Ascending aorta (tissue), 2 donors: ENCODE measurements at regions not wholly inside any gene's neighbourhood (a gene's known extent, or its start where the extent isn't known, plus 50 kb on each side); places are given as distances from the start of the nearest gene placed in this dataset.
"Not testable (repeated sequence)": the region's sequence is repeated elsewhere in the genome, so short reads cannot be mapped to it uniquely, and the experiment has no call there.

Source experiments
- DNase-seq, 2 donors: peaks; one replicate each; pipeline ENCODE4 v3.0.0-alpha.2; 2019; ENCODE audit warnings: low spot score in 2 of 2
- H3K27ac ChIP-seq, 2 donors: fragments of 200-600 bp; sonication (generic); one replicate each; pipeline ENCODE4 v1.5.1; 2016 to 2017; ENCODE audit warnings: mild to moderate bottlenecking in 1 of 2
- H3K27me3 ChIP-seq: fragments of 200-600 bp; sonication (generic); one replicate; pipeline ENCODE4 v1.5.1; 2017
- H3K36me3 ChIP-seq, 2 donors: fragments of 200-600 bp; sonication (generic); one replicate each; pipeline ENCODE4 v1.5.1; 2016
- H3K4me1 ChIP-seq, 2 donors: fragments of 200-600 bp; sonication (generic); one replicate each; pipeline ENCODE4 v1.5.1; 2016 to 2017; ENCODE audit warnings: mild to moderate bottlenecking in 1 of 2
- H3K4me3 ChIP-seq, 2 donors: fragments of 200-600 bp; sonication (generic); one replicate each; pipeline ENCODE4 v1.5.1; 2016 to 2017; ENCODE audit warnings: mild to moderate bottlenecking in 1 of 2
- H3K9me3 ChIP-seq, 2 donors: fragments of 200-600 bp; sonication (generic); one replicate each; pipeline ENCODE4 v1.5.1; 2016
- intact Hi-C: fragments of 100-400 bp; cut with DNase I; formaldehyde crosslinking; loops from one replicate; pipeline ENCODE4 v1.15.1; 2023
- TF ChIP-seq, protein P1 (sequence below), 3 experiments: fragments of 200-600 bp in 2 of 3; fragments of 450-650 bp in 1 of 3; sonication (generic) in 2 of 3; IDR thresholded peaks; one replicate each; pipeline ENCODE4 v1.5.1; 2016 to 2019; ENCODE audit warnings: antibody characterized with exemption in 3 of 3, mild to moderate bottlenecking in 1 of 3, moderate library complexity in 1 of 3

DNA sequence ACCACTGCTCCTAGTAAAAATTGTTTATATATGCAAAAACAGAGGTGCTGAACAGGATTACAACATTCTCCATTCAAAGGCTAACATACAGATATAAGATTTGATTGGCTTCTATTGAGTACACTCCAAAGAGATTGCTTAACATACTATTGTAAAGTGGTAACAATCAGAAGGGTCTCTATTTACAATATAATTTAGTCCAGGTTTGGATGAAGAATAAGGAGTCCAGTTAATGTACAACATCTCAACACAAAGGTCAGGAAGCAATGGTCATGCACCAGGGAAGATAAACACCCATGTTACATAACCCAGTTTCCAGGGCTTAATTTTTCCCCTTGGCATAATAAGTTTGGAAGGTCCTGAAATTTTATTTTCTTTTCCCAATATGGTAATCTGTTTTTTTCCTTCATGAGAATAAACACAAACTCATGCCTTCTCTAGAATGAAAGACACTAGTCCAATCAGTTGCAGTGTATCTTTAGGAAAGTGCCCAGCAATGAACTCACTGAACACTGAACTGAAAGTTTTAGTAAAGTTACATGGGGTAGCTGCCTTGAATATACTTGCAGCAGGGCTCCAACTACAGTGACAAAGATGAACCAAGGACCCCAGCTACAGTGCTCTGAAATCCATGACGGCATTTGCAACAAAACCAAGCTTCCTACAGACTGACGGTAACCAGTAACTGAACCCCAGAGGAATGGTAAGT lies 255.3 kb upstream of the GJE1 start:
- no peaks in the 10 kb centered on the region for H3K9me3 ChIP-seq
- H3K36me3 ChIP-seq: no peaks in the 10 kb centered on the region
- TF ChIP-seq, protein P1, sequence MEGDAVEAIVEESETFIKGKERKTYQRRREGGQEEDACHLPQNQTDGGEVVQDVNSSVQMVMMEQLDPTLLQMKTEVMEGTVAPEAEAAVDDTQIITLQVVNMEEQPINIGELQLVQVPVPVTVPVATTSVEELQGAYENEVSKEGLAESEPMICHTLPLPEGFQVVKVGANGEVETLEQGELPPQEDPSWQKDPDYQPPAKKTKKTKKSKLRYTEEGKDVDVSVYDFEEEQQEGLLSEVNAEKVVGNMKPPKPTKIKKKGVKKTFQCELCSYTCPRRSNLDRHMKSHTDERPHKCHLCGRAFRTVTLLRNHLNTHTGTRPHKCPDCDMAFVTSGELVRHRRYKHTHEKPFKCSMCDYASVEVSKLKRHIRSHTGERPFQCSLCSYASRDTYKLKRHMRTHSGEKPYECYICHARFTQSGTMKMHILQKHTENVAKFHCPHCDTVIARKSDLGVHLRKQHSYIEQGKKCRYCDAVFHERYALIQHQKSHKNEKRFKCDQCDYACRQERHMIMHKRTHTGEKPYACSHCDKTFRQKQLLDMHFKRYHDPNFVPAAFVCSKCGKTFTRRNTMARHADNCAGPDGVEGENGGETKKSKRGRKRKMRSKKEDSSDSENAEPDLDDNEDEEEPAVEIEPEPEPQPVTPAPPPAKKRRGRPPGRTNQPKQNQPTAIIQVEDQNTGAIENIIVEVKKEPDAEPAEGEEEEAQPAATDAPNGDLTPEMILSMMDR (IDR thresholded peaks at IDR 0.05): no peak
- H3K27ac ChIP-seq: no peak overlapping the region
- intact Hi-C loops: no loop called here
- H3K4me1 ChIP-seq: no peaks in the 10 kb centered on the region
- DNase-seq: no peak
- H3K4me3 ChIP-seq: no peak overlapping the region
- H3K27me3 ChIP-seq: no peaks in the 10 kb centered on the region

DNA sequence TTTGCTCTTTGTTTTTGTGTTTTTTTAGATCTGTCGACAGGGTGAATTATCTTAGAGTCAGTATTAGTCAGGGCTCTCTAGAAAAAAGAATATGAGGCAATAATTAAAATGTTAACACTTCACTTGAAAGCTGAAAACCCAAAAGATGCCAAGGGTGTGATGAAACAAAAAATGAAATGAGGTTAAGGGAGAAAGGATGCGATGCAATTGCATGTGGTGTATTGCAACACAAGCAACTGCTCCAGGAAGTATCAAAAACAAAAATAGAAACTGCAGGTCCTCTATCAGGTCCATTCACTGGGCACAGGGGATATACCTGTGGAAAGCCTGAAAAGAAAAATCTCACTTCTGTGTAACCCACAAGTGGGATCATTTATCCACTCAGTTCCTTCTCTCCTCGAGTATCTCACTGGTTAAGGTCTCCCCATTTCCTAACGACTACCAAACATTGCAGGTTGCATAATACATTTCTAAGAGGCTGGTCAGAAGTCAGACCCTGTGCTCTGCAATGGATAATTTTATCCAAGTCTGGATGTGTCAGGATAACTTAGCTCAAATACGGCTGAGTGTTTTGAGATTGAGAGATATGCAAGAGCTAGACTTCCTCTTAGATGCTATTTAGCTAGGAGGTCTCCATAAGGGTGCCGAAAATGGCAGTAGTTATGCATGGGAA lies 257.7 kb upstream of the GJE1 start:
- intact Hi-C loops: no loop called here
- H3K27me3 ChIP-seq: no peaks in the 10 kb centered on the region
- H3K36me3 ChIP-seq: no peaks in the 10 kb centered on the region
- H3K27ac ChIP-seq: no peak overlapping the region
- no peaks in the 10 kb centered on the region for H3K4me1 ChIP-seq
- no peak overlapping the region for H3K4me3 ChIP-seq
- TF ChIP-seq, protein P1 (IDR thresholded peaks at IDR 0.05): no peak
- no peak for DNase-seq
- no peaks in the 10 kb centered on the region for H3K9me3 ChIP-seq

DNA sequence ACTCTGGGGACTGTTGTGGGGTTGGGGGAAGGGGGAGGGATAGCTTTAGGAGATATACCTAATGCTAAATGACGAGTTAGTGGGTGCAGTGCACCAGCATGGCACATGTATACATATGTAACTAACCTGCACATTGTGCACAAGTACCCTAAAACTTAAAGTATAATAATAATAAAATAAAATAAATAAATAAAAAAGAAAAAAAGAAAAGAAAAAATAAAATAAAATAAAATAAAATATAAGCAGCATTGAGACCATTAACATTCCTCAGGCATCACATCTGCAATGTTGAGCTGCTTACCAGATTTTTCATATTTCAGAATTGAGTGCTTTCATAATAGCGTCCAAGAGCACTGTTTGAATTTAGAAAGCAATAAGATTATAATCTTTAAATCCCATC lies 263.2 kb upstream of the GJE1 start:
- H3K36me3 ChIP-seq, intact Hi-C loops, H3K27me3 ChIP-seq, H3K27ac ChIP-seq, H3K9me3 ChIP-seq, DNase-seq, H3K4me1 ChIP-seq, H3K4me3 ChIP-seq: not testable (repeated sequence)

DNA sequence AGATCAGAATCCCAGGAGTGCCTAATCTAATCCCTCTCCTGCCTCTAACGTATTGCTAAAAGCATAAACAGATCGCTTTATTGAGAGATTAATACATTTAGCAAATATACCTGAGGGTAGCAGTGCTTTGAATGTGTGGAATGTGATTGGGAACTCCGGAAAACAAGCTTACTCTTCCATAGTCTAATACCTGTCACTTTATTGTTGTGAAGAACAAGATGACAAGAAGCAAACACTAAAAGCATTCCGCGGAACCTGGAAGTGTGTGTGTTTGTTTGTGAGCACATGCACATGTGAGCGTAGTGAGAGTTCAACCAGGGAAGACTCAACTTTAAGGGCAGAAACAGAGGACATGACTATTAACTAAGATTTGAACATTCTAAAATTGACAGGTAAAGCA lies 265.0 kb upstream of the GJE1 start:
- intact Hi-C loops: no loop called here
- H3K4me3 ChIP-seq: no peak overlapping the region
- TF ChIP-seq, protein P1 (IDR thresholded peaks at IDR 0.05): no peak
- H3K4me1 ChIP-seq: no peaks in the 10 kb centered on the region
- no peak for DNase-seq
- H3K36me3 ChIP-seq: no peaks in the 10 kb centered on the region
- no peaks in the 10 kb centered on the region for H3K27me3 ChIP-seq
- H3K9me3 ChIP-seq: no peaks in the 10 kb centered on the region
- no peak overlapping the region for H3K27ac ChIP-seq

DNA sequence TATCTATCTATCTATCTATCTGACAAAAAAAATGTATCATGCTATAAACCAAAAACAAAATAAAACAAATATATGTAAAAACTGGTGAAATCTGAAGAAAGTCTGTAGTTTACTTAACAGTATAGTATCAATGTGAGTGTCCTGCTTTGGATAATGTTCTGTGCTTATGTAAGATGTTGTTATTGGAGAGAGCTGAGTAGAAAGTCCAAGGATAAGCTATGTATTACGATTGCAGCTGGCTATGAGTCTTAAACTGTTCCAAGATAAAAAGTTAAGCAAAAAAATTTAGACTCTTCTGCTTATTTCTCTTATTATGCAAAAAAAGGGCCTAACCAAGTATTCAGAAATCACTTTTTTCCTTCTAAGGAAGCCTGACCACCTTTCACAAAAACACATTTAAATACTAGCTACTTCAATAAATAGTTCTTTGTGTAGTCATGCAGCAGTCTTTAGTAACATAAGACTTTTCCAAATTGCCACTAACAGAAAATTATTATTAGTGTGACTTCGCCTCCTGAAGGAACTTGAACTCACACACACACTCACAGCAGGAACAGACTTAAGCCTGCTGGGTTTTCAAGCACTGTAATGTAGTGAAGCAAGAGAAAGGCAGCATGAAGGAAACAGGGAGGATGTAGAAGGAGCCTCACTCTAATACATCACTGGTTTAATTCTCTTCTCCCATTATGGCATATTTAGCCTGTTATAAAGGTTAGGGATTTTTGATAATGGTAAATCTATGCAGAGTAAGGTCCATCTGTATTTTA lies 265.8 kb upstream of the GJE1 start:
- TF ChIP-seq, protein P1 (IDR thresholded peaks at IDR 0.05): no peak
- no peak overlapping the region for H3K27ac ChIP-seq
- H3K4me3 ChIP-seq: no peak overlapping the region
- no peak for DNase-seq
- no peaks in the 10 kb centered on the region for H3K4me1 ChIP-seq
- no peaks in the 10 kb centered on the region for H3K36me3 ChIP-seq
- intact Hi-C loops: no loop called here
- H3K27me3 ChIP-seq: no peaks in the 10 kb centered on the region
- H3K9me3 ChIP-seq: no peaks in the 10 kb centered on the region

DNA sequence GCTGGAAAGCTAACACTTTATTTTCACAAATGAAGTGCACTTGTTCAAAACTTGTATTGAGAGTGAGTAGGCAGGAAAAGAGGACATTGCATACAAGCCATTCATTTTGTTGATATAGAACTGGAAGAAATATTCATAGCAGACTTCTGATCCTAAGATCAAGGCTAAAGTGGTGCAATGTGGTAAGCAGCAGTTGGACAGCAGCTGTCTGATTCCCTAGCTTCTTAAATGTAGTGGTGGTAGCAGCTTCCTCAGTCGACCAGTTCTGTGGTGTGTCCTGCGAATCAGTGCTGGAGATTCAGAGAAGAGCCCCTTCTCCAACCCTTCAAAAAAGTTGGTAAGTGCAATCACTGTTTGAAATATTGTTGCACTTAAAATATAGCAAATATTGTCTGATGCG lies 281.7 kb upstream of the GJE1 start:
- Histone ChIP-seq H3K4me1 (no peaks in the 10 kb centered on the region), H3K27me3 (no peaks in the 10 kb centered on the region), H3K4me3 (no peak overlapping the region), H3K27ac (no peak overlapping the region), H3K36me3 (no peaks in the 10 kb centered on the region), H3K9me3 (no peaks in the 10 kb centered on the region)
- TF ChIP-seq, protein P1 (IDR thresholded peaks at IDR 0.05): no peak
- no peak for DNase-seq
- intact Hi-C loops: no loop called here
